ENCODE measurements at regions not wholly inside any gene's neighbourhood (a gene's known extent, or its start where the extent isn't known, plus 50 kb on each side); places are given as distances from the start of the nearest gene placed in this dataset.

- no peaks in the 10 kb centered on the region for H3K36me3 ChIP-seq (ENCODE audit: control insufficient read depth in 2 of 2, insufficient read depth in 1 of 2, low read length in 2 of 2)
- peaks cover 9% of the 10 kb centered on the region for H3K4me1 ChIP-seq (ENCODE audit: control insufficient read depth, insufficient read depth, low read length)
- H3K4me3 ChIP-seq (ENCODE audit: low read depth, low read length): no peak overlapping the region
- CTCF ChIA-PET: interaction anchor here (0.6 to 0.8 kb wide), 2 partner anchors 115 to 333 kb away, joined by 3 to 5 read pairs; no protein-coding TSS in a partner anchor
- H3K27ac ChIP-seq (ENCODE audit: extremely low read depth, low read depth, low read length): no peak overlapping the region
- H3K9me3 ChIP-seq (ENCODE audit: control insufficient read depth, insufficient read depth, low read depth, low read length): no peaks in the 10 kb centered on the region
- POLR2A ChIA-PET: interaction anchor here (0.6 kb wide), 1 partner anchor 193 kb away, joined by 3 read pairs; no protein-coding TSS in a partner anchor
- no peak for TF ChIP-seq GLI2 (tag by site-specific recombination; IDR thresholded peaks at IDR 0.05; ENCODE audit: borderline replicate concordance, low read depth)
- no peak for TF ChIP-seq ZNF660 (tag by site-specific recombination; IDR thresholded peaks at IDR 0.05)
- TF ChIP-seq, protein P1, sequence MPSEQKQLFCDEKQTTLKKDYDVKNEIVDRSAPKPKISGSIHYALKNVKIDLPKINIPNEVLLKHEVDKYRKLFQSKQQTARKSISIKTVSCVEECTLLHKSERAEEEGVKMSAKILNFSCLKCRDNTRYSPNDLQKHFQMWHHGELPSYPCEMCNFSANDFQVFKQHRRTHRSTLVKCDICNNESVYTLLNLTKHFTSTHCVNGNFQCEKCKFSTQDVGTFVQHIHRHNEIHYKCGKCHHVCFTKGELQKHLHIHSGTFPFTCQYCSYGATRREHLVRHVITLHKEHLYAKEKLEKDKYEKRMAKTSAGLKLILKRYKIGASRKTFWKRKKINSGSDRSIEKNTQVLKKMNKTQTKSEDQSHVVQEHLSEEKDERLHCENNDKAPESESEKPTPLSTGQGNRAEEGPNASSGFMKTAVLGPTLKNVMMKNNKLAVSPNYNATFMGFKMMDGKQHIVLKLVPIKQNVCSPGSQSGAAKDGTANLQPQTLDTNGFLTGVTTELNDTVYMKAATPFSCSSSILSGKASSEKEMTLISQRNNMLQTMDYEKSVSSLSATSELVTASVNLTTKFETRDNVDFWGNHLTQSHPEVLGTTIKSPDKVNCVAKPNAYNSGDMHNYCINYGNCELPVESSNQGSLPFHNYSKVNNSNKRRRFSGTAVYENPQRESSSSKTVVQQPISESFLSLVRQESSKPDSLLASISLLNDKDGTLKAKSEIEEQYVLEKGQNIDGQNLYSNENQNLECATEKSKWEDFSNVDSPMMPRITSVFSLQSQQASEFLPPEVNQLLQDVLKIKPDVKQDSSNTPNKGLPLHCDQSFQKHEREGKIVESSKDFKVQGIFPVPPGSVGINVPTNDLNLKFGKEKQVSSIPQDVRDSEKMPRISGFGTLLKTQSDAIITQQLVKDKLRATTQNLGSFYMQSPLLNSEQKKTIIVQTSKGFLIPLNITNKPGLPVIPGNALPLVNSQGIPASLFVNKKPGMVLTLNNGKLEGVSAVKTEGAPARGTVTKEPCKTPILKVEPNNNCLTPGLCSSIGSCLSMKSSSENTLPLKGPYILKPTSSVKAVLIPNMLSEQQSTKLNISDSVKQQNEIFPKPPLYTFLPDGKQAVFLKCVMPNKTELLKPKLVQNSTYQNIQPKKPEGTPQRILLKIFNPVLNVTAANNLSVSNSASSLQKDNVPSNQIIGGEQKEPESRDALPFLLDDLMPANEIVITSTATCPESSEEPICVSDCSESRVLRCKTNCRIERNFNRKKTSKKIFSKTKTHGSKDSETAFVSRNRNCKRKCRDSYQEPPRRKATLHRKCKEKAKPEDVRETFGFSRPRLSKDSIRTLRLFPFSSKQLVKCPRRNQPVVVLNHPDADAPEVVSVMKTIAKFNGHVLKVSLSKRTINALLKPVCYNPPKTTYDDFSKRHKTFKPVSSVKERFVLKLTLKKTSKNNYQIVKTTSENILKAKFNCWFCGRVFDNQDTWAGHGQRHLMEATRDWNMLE (tag by site-specific recombination; conservative IDR thresholded peaks at IDR 0.05; ENCODE audit: low read depth): no peak
- no peak for TF ChIP-seq IKZF3 (tag by site-specific recombination; IDR thresholded peaks at IDR 0.05)
- peak; percentile 66 for TF ChIP-seq ZIC2 (tag by site-specific recombination; IDR thresholded peaks at IDR 0.05)
- no peak for TF ChIP-seq ZFHX2 (tag by site-specific recombination; conservative IDR thresholded peaks at IDR 0.05)
- no peak for TF ChIP-seq WT1 (tag by site-specific recombination; IDR thresholded peaks at IDR 0.05)
- no peak for TF ChIP-seq ZNF140 (tag by site-specific recombination; IDR thresholded peaks at IDR 0.05)
- peak; percentile 61 for TF ChIP-seq ZBTB48 (tag by site-specific recombination; IDR thresholded peaks at IDR 0.05)
- TF ChIP-seq SP7 (tag by site-specific recombination; IDR thresholded peaks at IDR 0.05): no peak
- no peak for TF ChIP-seq ZNF335 (tag by site-specific recombination; conservative IDR thresholded peaks at IDR 0.05)
- TF ChIP-seq ZNF626 (tag by site-specific recombination; IDR thresholded peaks at IDR 0.05): no peak
- TF ChIP-seq, protein P2, sequence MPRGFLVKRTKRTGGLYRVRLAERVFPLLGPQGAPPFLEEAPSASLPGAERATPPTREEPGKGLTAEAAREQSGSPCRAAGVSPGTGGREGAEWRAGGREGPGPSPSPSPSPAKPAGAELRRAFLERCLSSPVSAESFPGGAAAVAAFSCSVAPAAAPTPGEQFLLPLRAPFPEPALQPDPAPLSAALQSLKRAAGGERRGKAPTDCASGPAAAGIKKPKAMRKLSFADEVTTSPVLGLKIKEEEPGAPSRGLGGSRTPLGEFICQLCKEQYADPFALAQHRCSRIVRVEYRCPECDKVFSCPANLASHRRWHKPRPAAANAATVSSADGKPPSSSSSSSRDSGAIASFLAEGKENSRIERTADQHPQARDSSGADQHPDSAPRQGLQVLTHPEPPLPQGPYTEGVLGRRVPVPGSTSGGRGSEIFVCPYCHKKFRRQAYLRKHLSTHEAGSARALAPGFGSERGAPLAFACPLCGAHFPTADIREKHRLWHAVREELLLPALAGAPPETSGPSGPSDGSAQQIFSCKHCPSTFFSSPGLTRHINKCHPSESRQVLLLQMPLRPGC (tag by site-specific recombination; IDR thresholded peaks at IDR 0.05): no peak
- TF ChIP-seq, protein P3, sequence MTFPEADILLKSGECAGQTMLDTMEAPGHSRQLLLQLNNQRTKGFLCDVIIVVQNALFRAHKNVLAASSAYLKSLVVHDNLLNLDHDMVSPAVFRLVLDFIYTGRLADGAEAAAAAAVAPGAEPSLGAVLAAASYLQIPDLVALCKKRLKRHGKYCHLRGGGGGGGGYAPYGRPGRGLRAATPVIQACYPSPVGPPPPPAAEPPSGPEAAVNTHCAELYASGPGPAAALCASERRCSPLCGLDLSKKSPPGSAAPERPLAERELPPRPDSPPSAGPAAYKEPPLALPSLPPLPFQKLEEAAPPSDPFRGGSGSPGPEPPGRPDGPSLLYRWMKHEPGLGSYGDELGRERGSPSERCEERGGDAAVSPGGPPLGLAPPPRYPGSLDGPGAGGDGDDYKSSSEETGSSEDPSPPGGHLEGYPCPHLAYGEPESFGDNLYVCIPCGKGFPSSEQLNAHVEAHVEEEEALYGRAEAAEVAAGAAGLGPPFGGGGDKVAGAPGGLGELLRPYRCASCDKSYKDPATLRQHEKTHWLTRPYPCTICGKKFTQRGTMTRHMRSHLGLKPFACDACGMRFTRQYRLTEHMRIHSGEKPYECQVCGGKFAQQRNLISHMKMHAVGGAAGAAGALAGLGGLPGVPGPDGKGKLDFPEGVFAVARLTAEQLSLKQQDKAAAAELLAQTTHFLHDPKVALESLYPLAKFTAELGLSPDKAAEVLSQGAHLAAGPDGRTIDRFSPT (tag by site-specific recombination; IDR thresholded peaks at IDR 0.05): no peak
- TF ChIP-seq, protein P4, sequence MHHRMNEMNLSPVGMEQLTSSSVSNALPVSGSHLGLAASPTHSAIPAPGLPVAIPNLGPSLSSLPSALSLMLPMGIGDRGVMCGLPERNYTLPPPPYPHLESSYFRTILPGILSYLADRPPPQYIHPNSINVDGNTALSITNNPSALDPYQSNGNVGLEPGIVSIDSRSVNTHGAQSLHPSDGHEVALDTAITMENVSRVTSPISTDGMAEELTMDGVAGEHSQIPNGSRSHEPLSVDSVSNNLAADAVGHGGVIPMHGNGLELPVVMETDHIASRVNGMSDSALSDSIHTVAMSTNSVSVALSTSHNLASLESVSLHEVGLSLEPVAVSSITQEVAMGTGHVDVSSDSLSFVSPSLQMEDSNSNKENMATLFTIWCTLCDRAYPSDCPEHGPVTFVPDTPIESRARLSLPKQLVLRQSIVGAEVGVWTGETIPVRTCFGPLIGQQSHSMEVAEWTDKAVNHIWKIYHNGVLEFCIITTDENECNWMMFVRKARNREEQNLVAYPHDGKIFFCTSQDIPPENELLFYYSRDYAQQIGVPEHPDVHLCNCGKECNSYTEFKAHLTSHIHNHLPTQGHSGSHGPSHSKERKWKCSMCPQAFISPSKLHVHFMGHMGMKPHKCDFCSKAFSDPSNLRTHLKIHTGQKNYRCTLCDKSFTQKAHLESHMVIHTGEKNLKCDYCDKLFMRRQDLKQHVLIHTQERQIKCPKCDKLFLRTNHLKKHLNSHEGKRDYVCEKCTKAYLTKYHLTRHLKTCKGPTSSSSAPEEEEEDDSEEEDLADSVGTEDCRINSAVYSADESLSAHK (tag by site-specific recombination; IDR thresholded peaks at IDR 0.05): no peak
- TF ChIP-seq ZNF311 (tag by site-specific recombination; IDR thresholded peaks at IDR 0.05; ENCODE audit: borderline replicate concordance): no peak
- TF ChIP-seq REST (tag by site-specific recombination; IDR thresholded peaks at IDR 0.05): no peak
- no peak for TF ChIP-seq YY1 (tag by site-specific recombination; IDR thresholded peaks at IDR 0.05)
- no peak for TF ChIP-seq ZNF529 (tag by site-specific recombination; IDR thresholded peaks at IDR 0.05; ENCODE audit: insufficient replicate concordance)
Measured at GRCh38 chr6:6905961-6906518, 201.7 kb upstream of the RREB1 start.

All from HEK293 (cell line).